Endothelial cell of umbilical vein (primary cell): ENCODE measurements at regions not wholly inside any gene's neighbourhood (a gene's known extent, or its start where the extent isn't known, plus 50 kb on each side); places are given as distances from the start of the nearest gene placed in this dataset.

ENCODE experiments used
- BruUV-seq: library from RNA; stranded (reverse); fragments of 400-500 nt; replicated peaks from 2 replicates; lab custom pipeline; 2021; lab: Mats Ljungman, UMichigan
- CTCF ChIA-PET: fragments of 300-600, 350-600 bp; sonication (Branson Sonifier 250); formaldehyde crosslinking; loops from one replicate; lab custom pipeline; 2021; ENCODE audit warnings: antibody characterized with exemption, inconsistent platforms; lab: Charles Lee
- POLR2A ChIA-PET: fragments of 300-600, 350-600 bp; sonication (Branson Sonifier 250); formaldehyde crosslinking; loops from one replicate; lab custom pipeline; 2021; ENCODE audit warnings: antibody characterized with exemption, inconsistent platforms; lab: Charles Lee
- DNase-seq: peaks from one replicate; pipeline ENCODE4 v3.0.0-alpha.2; 2011; ENCODE audit warnings: low read depth, low spot score
- FAIRE-seq: peaks from 2 replicates; lab custom pipeline; 2011; peaks lifted over from hg19 to GRCh38; lab: Jason Lieb, UNC
- H2AFZ ChIP-seq: 2 replicates; pipeline ENCODE4 v1.6.0; 2012; ENCODE audit warnings: low read depth, low read length, control low read depth, inconsistent platforms
- H3K27ac ChIP-seq: 2 replicates; pipeline ENCODE4 v1.5.1; 2011; ENCODE audit warnings: low read depth, mild to moderate bottlenecking, control low read depth, low read length, moderate library complexity; ENCODE audit not compliant: insufficient read depth
- H3K27me3 ChIP-seq, 2 experiments: 2 replicates each; pipeline versions ENCODE4 v1.6.0 to v1.6.1; 2011; ENCODE audit warnings: low read length in 2 of 2, mixed read lengths in 1 of 2; ENCODE audit not compliant: control insufficient read depth in 2 of 2, insufficient read depth in 2 of 2
- H3K36me3 ChIP-seq, 2 experiments: 2 replicates in 1 of 2; 3 replicates in 1 of 2; pipeline ENCODE4 v1.5.1; 2011; ENCODE audit warnings: low read length in 2 of 2, mild to moderate bottlenecking in 1 of 2, moderate library complexity in 1 of 2; ENCODE audit not compliant: control insufficient read depth in 2 of 2, insufficient read depth in 2 of 2; ENCODE audit errors: extremely low read depth in 1 of 2
- H3K4me1 ChIP-seq: 3 replicates; pipeline ENCODE4 v1.5.1; 2011; ENCODE audit warnings: mild to moderate bottlenecking, low read length; ENCODE audit not compliant: control insufficient read depth, insufficient read depth; ENCODE audit errors: extremely low read depth
- H3K4me2 ChIP-seq: 2 replicates; pipeline ENCODE4 v1.6.1; 2011; ENCODE audit warnings: low read length, control low read depth, mixed read lengths; ENCODE audit not compliant: insufficient read depth
- H3K4me3 ChIP-seq, 3 experiments: fragments of 200-600 bp in 1 of 3; sonication (generic), shearing (Covaris generic) in 1 of 3; replicated peaks in 1 of 3; 2 replicates each; pipeline ENCODE4 v1.5.1; 2011 to 2016; ENCODE audit warnings: control low read depth in 3 of 3, low read length in 3 of 3, mild to moderate bottlenecking in 2 of 3, inconsistent platforms in 1 of 3, low read depth in 1 of 3, moderate library complexity in 1 of 3; ENCODE audit not compliant: insufficient read depth in 1 of 3
- H3K79me2 ChIP-seq: 2 replicates; pipeline ENCODE4 v1.6.0; 2012; ENCODE audit warnings: low read length, inconsistent platforms; ENCODE audit not compliant: control insufficient read depth, insufficient read depth
- H3K9ac ChIP-seq: replicated peaks from 2 replicates; pipeline ENCODE3; 2011; ENCODE audit warnings: low read length, control low read depth; ENCODE audit not compliant: insufficient read depth; ENCODE audit errors: extremely low read depth
- H3K9me1 ChIP-seq: replicated peaks from 3 replicates; pipeline ENCODE4 v1.6.0; 2011; ENCODE audit warnings: mild to moderate bottlenecking, low read length; ENCODE audit not compliant: control insufficient read depth, insufficient read depth; ENCODE audit errors: extremely low read depth
- H3K9me3 ChIP-seq: replicated peaks from 2 replicates; pipeline ENCODE4 v1.5.1; 2012; ENCODE audit warnings: low read length, inconsistent platforms; ENCODE audit not compliant: control insufficient read depth, insufficient read depth
- H4K20me1 ChIP-seq: replicated peaks from 2 replicates; pipeline ENCODE3; 2011; ENCODE audit warnings: mild to moderate bottlenecking, low read length; ENCODE audit not compliant: control insufficient read depth, insufficient read depth; ENCODE audit errors: extremely low read depth
- CTCF ChIP-seq, 2 donors: IDR thresholded peaks; 1 replicate in 1 of 2; 2 replicates in 1 of 2; pipeline ENCODE4 v1.5.1; 2011; ENCODE audit warnings: low read length in 2 of 2, mild to moderate bottlenecking in 2 of 2, moderate library complexity in 2 of 2, control low read depth in 1 of 2, inconsistent platforms in 1 of 2, low read depth in 1 of 2; ENCODE audit not compliant: insufficient read depth in 1 of 2; ENCODE audit errors: extremely low read depth in 1 of 2
- EZH2 ChIP-seq: IDR thresholded peaks from 2 replicates; pipeline ENCODE4 v1.6.1; 2012; ENCODE audit warnings: borderline replicate concordance, low read depth, mild to moderate bottlenecking, moderate library complexity, low read length, inconsistent platforms; ENCODE audit not compliant: severe bottlenecking
- FOS ChIP-seq: IDR thresholded peaks from 2 replicates; pipeline ENCODE4 v1.6.1; 2011; ENCODE audit warnings: mild to moderate bottlenecking, low read length, moderate library complexity, borderline replicate concordance; ENCODE audit not compliant: insufficient read depth
- GATA2 ChIP-seq: IDR thresholded peaks from 2 replicates; pipeline ENCODE4 v1.7.0; 2011; ENCODE audit warnings: low read depth, mild to moderate bottlenecking, moderate library complexity, mixed read lengths, low read length; ENCODE audit not compliant: insufficient read length, insufficient read depth
- JUN ChIP-seq: IDR thresholded peaks from 2 replicates; pipeline ENCODE4 v1.6.1; 2011; ENCODE audit warnings: borderline replicate concordance, low read depth; ENCODE audit not compliant: insufficient read length, insufficient read depth
- MYC ChIP-seq: IDR thresholded peaks from one replicate; pipeline ENCODE4 v1.6.1; 2011; ENCODE audit warnings: mild to moderate bottlenecking, low read depth, low read length
- POLR2A ChIP-seq: IDR thresholded peaks from 2 replicates; pipeline ENCODE4 v1.6.1; 2012; ENCODE audit warnings: low read depth, mild to moderate bottlenecking, control low read depth, low read length
- POLR2AphosphoS5 ChIP-seq: IDR thresholded peaks from 2 replicates; pipeline ENCODE4 v1.6.1; 2012; ENCODE audit warnings: low read depth, mild to moderate bottlenecking, control low read depth, low read length, moderate library complexity; ENCODE audit not compliant: insufficient read depth
- dilution Hi-C: fragments of 300-500 bp; cut with MboI; formaldehyde crosslinking; loops from one replicate; pipeline ENCODE4 v1.15.0; 2019; ENCODE audit warnings: low sequenced_read_pairs; ENCODE audit not compliant: extremely low pct_ligation_motif_present
- intact Hi-C: fragments of 100-400 bp; cut with micrococcal nuclease; formaldehyde crosslinking; loops from one replicate; pipeline ENCODE4 v1.10.0; 2022

GRCh38 chr16:58797137-58797801 is 63.2 kb upstream of the GOT2 start:
- intact Hi-C loops = no loop called here
- no peaks in the 10 kb centered on the region for H3K27me3 ChIP-seq
- H3K27ac ChIP-seq = no peak overlapping the region
- no peaks in the 10 kb centered on the region for H3K79me2 ChIP-seq
- no peaks in the 10 kb centered on the region for H4K20me1 ChIP-seq
- no peak overlapping the region for H2AFZ ChIP-seq
- no peaks in the 10 kb centered on the region for H3K36me3 ChIP-seq
- TF ChIP-seq FOS = no peak
- no peak for TF ChIP-seq MYC
- TF ChIP-seq CTCF (IDR thresholded peaks at IDR 0.05; ENCODE audit: extremely low read depth in 1 of 2, insufficient read depth in 1 of 2, low read depth in 1 of 2, low read length in 2 of 2) = no peak
- no peak for TF ChIP-seq JUN
- TF ChIP-seq EZH2 = no peak
- TF ChIP-seq GATA2 = no peak
- no peak for TF ChIP-seq POLR2AphosphoS5
- TF ChIP-seq POLR2A = no peak
- H3K4me1 ChIP-seq = no peaks in the 10 kb centered on the region
- H3K9me1 ChIP-seq = no peaks in the 10 kb centered on the region
- dilution Hi-C loops = no loop called here
- no peaks in the 10 kb centered on the region for H3K9me3 ChIP-seq
- no peak for FAIRE-seq
- ChIA-PET CTCF (interaction anchor here (1.0 kb wide), 1 partner anchor 36 kb away, joined by 3 read pairs; no protein-coding TSS in a partner anchor), POLR2A (no interaction called here)
- no TSS peak for BruUV-seq
- H3K4me2 ChIP-seq = no peak overlapping the region
- DNase-seq = no peak
- no peak overlapping the region for H3K4me3 ChIP-seq
- no peak overlapping the region for H3K9ac ChIP-seq
